ENCODE measurements at regions not wholly inside any gene's neighbourhood (a gene's known extent, or its start where the extent isn't known, plus 50 kb on each side); places are given as distances from the start of the nearest gene placed in this dataset.

DNA sequence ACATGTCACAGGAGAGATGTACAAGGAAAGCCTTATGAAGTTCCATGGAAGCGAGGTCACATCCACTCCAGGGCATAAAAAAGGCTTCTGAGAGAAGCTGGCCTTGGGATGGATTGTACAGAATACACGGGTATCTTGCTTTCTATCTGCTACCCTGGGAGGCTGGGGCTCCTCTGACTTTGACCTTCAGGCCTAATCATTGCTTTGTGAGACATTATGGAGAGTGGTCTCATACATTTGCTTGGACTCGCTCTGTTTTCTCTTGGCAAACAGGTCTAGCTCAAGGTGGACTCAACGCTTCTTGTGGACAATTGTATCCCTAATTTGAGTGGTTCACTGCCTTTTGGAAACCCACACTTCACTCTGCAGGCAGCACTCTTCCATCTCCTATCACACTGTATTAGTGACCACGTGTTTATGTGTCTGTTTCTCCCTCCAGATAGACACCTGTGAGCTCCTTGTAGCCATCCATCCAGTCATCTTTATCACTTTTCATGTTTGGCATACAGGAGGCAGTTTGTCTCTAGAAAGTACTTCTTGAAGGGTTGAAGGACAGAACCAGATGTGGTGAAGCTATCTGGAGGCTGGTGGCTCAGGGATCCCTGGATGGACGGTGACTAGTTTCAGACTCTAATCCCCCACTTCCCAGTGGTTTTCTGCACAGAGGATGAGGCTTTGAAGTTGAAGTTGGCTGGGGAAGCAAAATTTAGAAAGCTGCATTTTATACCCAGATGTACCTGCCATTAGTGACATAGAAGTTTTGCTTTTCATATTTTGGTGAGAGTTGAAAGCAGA, 267.8 kb downstream of the CYRIA start:
- no peaks in the 10 kb centered on the region for H4K20me1 ChIP-seq (replicated peaks in 1 of 2; ENCODE audit: control insufficient read depth in 1 of 2, insufficient read depth in 2 of 2, low read length in 2 of 2)
- H3K4me1 ChIP-seq (replicated peaks in 1 of 4; ENCODE audit: control insufficient read depth in 3 of 4, insufficient read depth in 4 of 4, low read length in 3 of 4) = no peaks in the 10 kb centered on the region; a peak in 1 of 7 replicates
- H3K23ac ChIP-seq (ENCODE audit: insufficient read length) = no peak overlapping the region
- DNase-seq (ENCODE audit: low read depth in 1 of 2, low spot score in 2 of 2) = no peak
- peaks cover 11% of the 10 kb centered on the region; the same call in 1 of the 2 replicates for H3K23me2 ChIP-seq (ENCODE audit: low read depth, low read length)
- H3K4me2 ChIP-seq (ENCODE audit: insufficient read depth in 1 of 2, low read depth in 2 of 2, low read length in 2 of 2) = no peak overlapping the region
- H2BK15ac ChIP-seq (ENCODE audit: low read length) = no peak overlapping the region
- H2BK12ac ChIP-seq (ENCODE audit: low read depth, low read length) = no peak overlapping the region
- 86% methylated on average over 6 of the region's 6 CpGs; no CpG with 5 or more reads in 1 of the 2 experiments for WGBS, 2 experiments (ENCODE audit: extremely low coverage in 1 of 2, insufficient coverage in 1 of 2, insufficient read length in 1 of 2, insufficient replicate concordance in 2 of 2, low coverage in 1 of 2, low lambda C conversion rate in 2 of 2, missing lambda C conversion rate in 1 of 2)
- H4K5ac ChIP-seq (ENCODE audit: insufficient read length, low read depth, low read length) = no peak overlapping the region
- no peak for TF ChIP-seq EGR1 (IDR thresholded peaks at IDR 0.05; ENCODE audit: borderline replicate concordance, low read depth, low read length)
- no peak for TF ChIP-seq SAP30 (IDR thresholded peaks at IDR 0.05; ENCODE audit: insufficient read depth, insufficient replicate concordance, low read length)
- no peak for TF ChIP-seq POU5F1 (IDR thresholded peaks at IDR 0.05; ENCODE audit: low read depth, low read length)
- TF ChIP-seq RBBP5 (IDR thresholded peaks at IDR 0.05; ENCODE audit: borderline replicate concordance, low read depth, low read length) = no peak
- TF ChIP-seq SRF (IDR thresholded peaks at IDR 0.05; ENCODE audit: low read depth, low read length) = no peak
- no peak for TF ChIP-seq CBX5 (IDR thresholded peaks at IDR 0.05; ENCODE audit: low read depth, low read length)
- H3K56ac ChIP-seq (replicated peaks; ENCODE audit: insufficient read length, low read depth, low read length) = no peak overlapping the region
- H4K8ac ChIP-seq (ENCODE audit: extremely low read depth, insufficient read depth, low read length) = no peak overlapping the region
- H3K14ac ChIP-seq (ENCODE audit: insufficient read length) = no peak overlapping the region
- FAIRE-seq = no peak
- H2BK120ac ChIP-seq (replicated peaks; ENCODE audit: low read depth, low read length) = no peak overlapping the region
- POLR2A ChIA-PET (ENCODE audit: partially characterized antibody) = no interaction called here
- H2AFZ ChIP-seq (ENCODE audit: low read length) = no peak overlapping the region
- no peaks in the 10 kb centered on the region for H3K27me3 ChIP-seq (replicated peaks in 1 of 4; ENCODE audit: control insufficient read depth in 3 of 4, extremely low read depth in 1 of 4, insufficient read depth in 3 of 4, low read length in 3 of 4)
- H2BK20ac ChIP-seq (ENCODE audit: low read length) = no peak overlapping the region
- H3K79me2 ChIP-seq (ENCODE audit: control insufficient read depth in 1 of 2, insufficient read depth in 2 of 2, low read length in 2 of 2) = no peaks in the 10 kb centered on the region
- H3K18ac ChIP-seq (ENCODE audit: extremely low read depth, low read length) = no peak overlapping the region
- CTCF ChIA-PET (ENCODE audit: partially characterized antibody) = interaction anchor here (1.2 to 1.9 kb wide), 3 partner anchors 12 to 156 kb away, joined by 3 to 6 read pairs (median 3); no protein-coding TSS in a partner anchor
- no peak overlapping the region for H4K91ac ChIP-seq (replicated peaks; ENCODE audit: insufficient read length, low read length)
- H3K27ac ChIP-seq (ENCODE audit: low read depth, low read length) = no peak overlapping the region
- H2BK5ac ChIP-seq (ENCODE audit: low read depth, low read length) = no peak overlapping the region
- H2AK5ac ChIP-seq (ENCODE audit: low read depth, low read length) = no peak overlapping the region
- H3K9ac ChIP-seq (replicated peaks in 1 of 4; ENCODE audit: extremely low read depth in 1 of 4, low read depth in 3 of 4, low read length in 3 of 4) = no peak overlapping the region
- no peak overlapping the region for H3K4me3 ChIP-seq (ENCODE audit: extremely low read depth in 1 of 4, insufficient read depth in 2 of 4, low read depth in 3 of 4, low read length in 4 of 4)
- H3K4ac ChIP-seq (replicated peaks; ENCODE audit: insufficient read length, low read depth, low read length) = no peak overlapping the region
- no peaks in the 10 kb centered on the region for H3K9me3 ChIP-seq (ENCODE audit: insufficient read depth in 2 of 2, low read depth in 1 of 2, low read length in 1 of 2)
- no peaks in the 10 kb centered on the region; a peak in 1 of 8 replicates for H3K36me3 ChIP-seq (ENCODE audit: control insufficient read depth in 2 of 4, insufficient read depth in 4 of 4, low read length in 3 of 4)
- H3K79me1 ChIP-seq (ENCODE audit: low read depth, low read length) = no peaks in the 10 kb centered on the region

All from H1 (cell line).